ENCODE measurements at regions not wholly inside any gene's neighbourhood (a gene's known extent, or its start where the extent isn't known, plus 50 kb on each side); places are given as distances from the start of the nearest gene placed in this dataset.

- no peak for DNase-seq
Observed at GRCh38 chr3:13266005-13266404, 154.1 kb downstream of the NUP210 start.

DNA sequence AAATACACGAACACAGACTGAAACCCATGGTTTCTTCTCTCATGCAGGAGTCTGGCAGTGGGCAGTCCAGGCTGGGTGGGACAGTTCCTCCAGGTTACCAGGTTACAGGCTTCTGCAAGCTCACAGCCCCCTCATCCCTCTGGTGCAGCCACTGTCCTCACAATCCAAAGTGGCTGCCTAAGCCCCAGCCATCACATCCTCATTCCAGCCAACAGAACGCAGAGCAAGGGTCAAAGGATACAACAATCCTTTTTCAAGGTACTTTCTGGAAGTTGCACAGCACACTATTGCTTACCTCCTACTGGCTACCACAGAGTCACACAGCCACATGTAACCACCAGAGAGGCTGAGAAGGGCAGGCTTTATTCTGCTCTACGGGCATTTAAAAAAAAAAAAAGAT is 154.6 kb downstream of the NUP210 start:
- DNase-seq, result no peak

DNA sequence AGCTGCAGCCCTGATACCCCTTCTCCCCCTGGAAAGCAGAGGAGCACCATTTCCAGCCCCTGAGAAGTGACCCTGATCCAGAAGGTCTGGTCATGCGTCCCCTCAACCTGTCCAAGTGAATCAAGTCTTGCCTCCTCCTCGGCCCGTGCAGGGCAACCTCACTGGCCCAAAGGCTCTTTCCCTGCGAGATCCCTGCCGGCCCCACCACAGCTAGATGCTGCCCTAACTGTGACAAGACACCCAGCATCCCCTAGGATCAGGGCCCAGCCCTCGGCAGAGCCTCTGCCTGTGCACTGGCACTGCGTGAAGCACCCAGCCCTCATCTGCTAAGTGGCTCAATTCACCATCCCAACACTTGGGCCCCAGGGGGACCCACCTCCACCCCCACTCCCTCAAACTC is 155.1 kb downstream of the NUP210 start:
- no peak for DNase-seq

- DNase-seq, result no peak
Observed at GRCh38 chr3:13264468-13264795, 155.7 kb downstream of the NUP210 start.

GRCh38 chr3:13263770-13264467 is 156.2 kb downstream of the NUP210 start:
- no peak for DNase-seq

GRCh38 chr3:13262493-13263211 is 157.5 kb downstream of the NUP210 start:
- DNase-seq, result no peak

- no peak for DNase-seq
Observed at GRCh38 chr3:13261892-13262291, 158.2 kb downstream of the NUP210 start.

- DNase-seq, result no peak
Observed at GRCh38 chr3:13261104-13261830, 158.9 kb downstream of the NUP210 start.

DNA sequence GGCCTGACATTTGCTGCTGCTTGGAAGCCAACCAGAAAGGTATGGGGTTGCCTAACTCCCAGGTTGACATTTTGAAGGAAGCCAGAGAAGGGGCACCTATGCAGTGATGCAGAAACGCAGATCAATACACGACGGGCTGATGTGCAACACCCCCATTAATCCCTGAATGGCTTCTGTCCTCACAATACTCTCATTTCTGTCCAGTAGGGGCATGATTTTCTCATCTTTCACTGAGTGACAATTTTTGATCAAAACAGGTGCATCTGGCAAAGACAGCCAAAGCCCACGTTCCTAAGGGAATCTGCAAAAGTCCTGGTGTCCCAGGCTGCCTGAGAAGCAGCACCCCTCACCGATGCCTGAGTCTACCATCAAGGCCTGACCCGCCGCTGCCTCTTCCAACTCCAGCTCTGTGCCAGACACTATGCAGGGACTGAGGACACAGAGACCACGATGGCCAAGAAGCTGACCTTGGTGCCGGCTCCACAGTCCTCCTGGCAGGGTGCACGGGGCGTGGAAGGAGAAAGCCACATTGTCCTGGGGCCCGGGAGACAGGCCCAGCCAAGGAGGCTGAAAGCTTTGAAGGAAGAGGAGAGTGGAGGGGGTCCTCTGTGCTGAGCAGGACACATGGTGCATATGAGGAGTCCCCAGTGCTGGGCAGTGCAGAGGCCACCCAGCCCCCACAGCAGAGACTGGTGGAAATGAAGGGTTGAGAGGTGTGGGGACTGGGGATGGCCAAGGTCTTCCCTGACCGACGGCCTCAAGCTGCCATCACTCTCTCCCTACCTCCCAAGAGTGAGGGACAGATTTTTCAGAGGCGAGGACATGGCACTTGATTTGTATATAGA is 159.6 kb downstream of the NUP210 start:
- no peak for DNase-seq

DNA sequence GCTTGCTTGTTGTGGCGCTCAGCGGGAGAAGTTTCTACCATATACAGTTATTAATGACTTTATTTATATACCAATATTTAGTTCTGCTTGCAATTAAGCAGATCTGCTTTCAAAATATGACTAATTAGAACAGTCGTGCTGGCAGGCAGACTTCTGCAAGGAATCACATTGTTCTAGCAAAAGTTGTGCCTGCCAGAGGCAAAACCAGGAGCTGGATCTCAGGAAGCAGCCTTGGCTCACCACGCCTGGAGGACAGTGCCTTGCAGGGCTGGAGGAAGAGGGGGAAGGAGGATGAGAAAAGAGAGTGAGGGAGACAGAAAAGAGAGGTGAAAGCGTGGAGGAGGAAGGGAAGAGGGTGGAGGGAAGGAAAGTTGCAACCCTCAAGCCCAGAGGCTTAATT is 160.3 kb downstream of the NUP210 start:
- DNase-seq, result no peak

GRCh38 chr3:13258986-13259514 is 161.1 kb downstream of the NUP210 start:
- DNase-seq, result no peak

- no peak for DNase-seq
Observed at GRCh38 chr3:13258280-13258679, 161.8 kb downstream of the NUP210 start.

DNA sequence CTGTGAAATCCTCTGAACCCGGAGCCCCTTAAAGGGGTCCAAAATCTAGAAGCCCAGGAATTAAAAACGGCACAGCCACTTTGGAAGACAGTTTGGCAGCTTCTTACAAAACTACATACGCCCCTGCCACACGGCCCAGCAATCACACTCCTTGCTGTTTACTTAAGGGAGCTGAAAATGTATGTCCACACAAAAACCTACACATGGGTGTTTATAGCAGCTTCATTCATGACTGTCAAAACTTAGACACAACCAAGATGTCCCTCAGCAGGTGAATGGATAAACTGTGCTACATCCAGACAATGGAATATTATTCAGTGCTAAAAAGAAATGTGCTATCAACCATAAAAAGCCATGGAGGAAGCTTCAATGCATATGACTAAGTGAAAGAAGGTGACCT is 162.5 kb downstream of the NUP210 start:
- DNase-seq, result no peak

DNA sequence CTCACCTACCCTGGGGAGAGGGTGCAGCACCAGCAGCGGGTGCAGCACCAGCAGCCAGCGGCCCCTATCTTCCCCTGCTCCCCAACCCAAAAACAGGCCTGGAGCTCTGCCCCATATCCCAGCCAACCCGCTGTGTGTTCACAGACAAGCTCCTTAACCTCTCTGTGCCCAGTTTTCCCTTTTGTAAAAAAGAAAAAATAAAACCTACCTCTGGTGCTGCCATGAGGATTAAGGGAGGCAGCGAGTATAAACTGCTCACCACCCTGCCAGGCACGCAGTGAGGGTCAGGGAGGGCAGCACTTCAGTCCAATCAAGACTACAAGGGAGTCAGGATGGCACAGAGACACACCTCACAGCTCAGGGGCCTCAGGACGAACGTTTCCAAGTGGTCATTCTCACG is 163.3 kb downstream of the NUP210 start:
- no peak for DNase-seq

DNA sequence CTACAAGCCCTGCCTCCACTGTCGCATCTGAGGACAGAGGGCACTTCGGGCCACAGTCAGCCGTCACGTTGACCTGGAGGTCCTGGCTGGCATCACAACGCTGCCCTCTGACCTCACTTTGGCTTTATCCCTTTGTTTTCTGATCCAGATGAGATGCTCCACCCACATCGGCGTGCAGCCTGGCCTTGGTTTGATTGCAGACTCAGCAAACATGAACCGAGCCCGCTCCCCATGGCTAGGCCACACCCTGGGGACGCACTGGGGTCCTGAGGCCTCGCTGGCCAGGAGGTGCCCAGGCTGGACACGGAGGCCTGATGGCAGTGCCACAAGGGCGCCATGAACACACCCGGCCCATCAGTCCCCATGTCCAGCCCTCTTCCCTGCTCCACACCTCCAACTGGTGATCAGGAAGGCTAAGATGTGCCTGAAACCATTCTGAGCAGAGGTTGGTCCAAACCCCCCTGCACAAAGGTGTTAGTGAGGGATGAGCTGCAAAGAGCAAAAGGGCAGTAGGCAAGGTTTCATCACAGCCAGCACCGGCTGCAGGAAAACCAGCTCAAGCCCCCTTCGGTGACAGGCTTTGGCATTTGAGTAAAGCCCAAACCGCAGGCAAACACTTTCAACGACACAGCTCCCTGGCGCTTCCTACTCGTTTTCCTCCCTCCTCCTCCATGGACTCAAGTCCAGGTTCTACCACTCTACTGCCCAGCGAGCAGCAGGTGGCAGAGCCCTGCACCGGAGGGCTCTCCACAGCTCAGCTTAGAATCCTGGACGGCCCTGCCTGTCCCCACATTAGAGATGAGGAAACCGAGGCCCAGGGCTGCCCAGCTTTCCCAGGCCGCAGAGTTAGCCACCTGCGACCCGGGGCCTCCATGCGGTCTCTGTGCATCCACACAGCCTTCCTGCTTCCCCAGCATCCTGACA is 165.8 kb downstream of the NUP210 start:
- no peak for DNase-seq

- DNase-seq, result no peak
Observed at GRCh38 chr3:13253208-13253937, 166.7 kb downstream of the NUP210 start.

GRCh38 chr3:13252207-13252606 is 167.9 kb downstream of the NUP210 start:
- DNase-seq, result no peak

DNA sequence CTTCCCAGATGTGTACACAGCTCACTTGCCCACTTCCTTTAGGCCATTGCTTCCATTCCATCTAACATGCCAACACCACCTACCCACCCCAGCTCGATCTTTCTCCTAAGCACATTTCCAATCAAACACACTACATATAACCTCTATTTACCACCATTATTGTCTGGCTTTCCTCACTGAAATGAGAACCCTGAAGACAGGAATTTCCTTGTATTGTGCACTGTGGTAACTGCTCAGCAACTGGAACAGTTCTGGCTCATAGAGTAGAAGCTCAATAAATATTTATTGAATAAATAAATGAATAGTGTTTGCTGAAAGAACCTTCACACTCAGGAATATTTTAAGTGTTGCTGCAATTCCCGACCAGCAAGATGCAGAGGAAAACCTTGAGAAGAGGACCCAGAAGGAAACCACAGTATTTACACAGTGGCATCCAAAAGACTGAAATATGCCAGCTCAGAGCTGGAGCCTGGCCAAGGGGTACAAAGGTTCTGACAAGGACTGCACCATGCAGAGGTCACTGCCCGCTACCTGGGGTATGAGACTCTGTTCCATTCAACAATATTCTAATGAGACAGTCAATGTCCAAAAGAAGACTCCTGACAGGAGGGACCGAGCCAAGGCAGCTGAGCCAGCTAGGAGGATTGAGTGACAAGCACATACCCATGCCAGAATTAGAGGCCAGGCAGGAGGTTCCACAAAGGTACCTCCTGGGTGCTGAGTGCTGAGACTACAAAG is 168.8 kb downstream of the NUP210 start:
- no peak for DNase-seq

DNA sequence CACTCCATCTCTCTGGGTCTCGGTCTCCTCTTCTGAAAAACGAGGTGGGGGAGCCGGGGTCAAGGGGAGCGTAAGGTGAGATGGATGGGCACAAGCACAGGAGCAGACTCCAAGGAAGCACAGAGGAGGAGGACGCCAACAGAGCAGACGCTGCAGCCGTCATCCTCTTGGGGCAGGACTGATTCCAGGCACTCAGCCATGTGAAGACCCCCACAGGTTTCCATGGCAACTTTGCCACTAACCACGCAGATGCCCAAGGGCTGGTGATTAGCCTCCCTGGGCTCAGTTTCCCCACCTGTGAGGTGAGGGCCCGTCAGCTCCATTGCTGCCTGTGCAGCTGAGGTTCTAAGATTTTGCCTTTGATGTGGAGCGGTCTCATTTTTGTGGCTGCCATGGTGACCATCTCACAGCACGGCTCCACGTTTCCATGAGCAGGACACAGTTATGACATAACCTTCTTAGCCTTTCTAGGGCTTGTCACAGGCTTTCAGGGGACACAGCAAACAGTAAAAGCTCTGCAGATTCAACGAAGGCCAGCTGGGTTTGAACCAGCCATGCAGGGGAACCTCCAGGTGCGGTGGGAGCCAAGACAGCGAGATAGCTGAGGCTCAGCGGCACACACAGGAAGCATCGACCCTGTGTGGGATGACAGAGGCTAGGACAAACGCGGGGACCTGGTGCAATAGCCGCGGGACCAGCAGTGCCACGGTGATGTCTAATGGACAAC is 170.3 kb downstream of the NUP210 start:
- DNase-seq, result no peak

GRCh38 chr3:13248640-13249039 is 171.5 kb downstream of the NUP210 start:
- DNase-seq, result no peak
